Mesothelial cell of epicardium (in vitro differentiated cells): ENCODE measurements at regions not wholly inside any gene's neighbourhood (a gene's known extent, or its start where the extent isn't known, plus 50 kb on each side); places are given as distances from the start of the nearest gene placed in this dataset.
A peak's percentile ranks its signal among the peaks of the same experiment; 100 is the strongest.

Experiments
- DNase-seq, 2 experiments: peaks; one replicate each; pipeline ENCODE4 v3.0.0; 2021; ENCODE audit warnings: low spot score in 2 of 2; ENCODE audit not compliant: unreplicated experiment in 2 of 2
- H3K27ac Mint-ChIP-seq: 2 replicates; pipeline ENCODE4 v1.8.0; 2021; ENCODE audit warnings: mixed read lengths
- H3K27me3 Mint-ChIP-seq: 2 replicates; pipeline ENCODE4 v1.8.0; 2021; ENCODE audit warnings: low read depth, mixed read lengths
- H3K36me3 Mint-ChIP-seq: 2 replicates; pipeline ENCODE4 v1.8.0; 2021; ENCODE audit warnings: mixed read lengths
- H3K4me1 Mint-ChIP-seq: 2 replicates; pipeline ENCODE4 v1.8.0; 2021; ENCODE audit warnings: mixed read lengths
- H3K4me3 Mint-ChIP-seq: 2 replicates; pipeline ENCODE4 v1.8.0; 2021; ENCODE audit warnings: mild to moderate bottlenecking, moderate library complexity, mixed read lengths
- H3K9me3 Mint-ChIP-seq: 2 replicates; pipeline ENCODE4 v1.8.0; 2021; ENCODE audit warnings: mixed read lengths
- CTCF ChIP-seq: fragments of 200-600 bp; sonication (generic); IDR thresholded peaks from one replicate; pipeline ENCODE4 v1.5.0; 2021; ENCODE audit warnings: antibody characterized with exemption; ENCODE audit not compliant: unreplicated experiment

- no peak overlapping the region for H3K27ac Mint-ChIP-seq
- H3K4me1 Mint-ChIP-seq = peaks cover 18% of the 10 kb centered on the region
- no peak overlapping the region for H3K4me3 Mint-ChIP-seq
Measured at GRCh38 chr7:93021748-93022147, 96.0 kb downstream of the SAMD9 start.

GRCh38 chr7:93018716-93019115, 99.1 kb downstream of the SAMD9 start:
- no peaks in the 10 kb centered on the region for H3K36me3 Mint-ChIP-seq
- H3K27ac Mint-ChIP-seq = no peak overlapping the region
- H3K4me3 Mint-ChIP-seq = no peak overlapping the region
- no peaks in the 10 kb centered on the region for H3K27me3 Mint-ChIP-seq
- peaks cover 45% of the 10 kb centered on the region for H3K4me1 Mint-ChIP-seq
- no peaks in the 10 kb centered on the region for H3K9me3 Mint-ChIP-seq
- no peak for DNase-seq
- no peak for TF ChIP-seq CTCF

More at GRCh38 chr7:93021748-93022147, 96.0 kb downstream of the SAMD9 start:
- TF ChIP-seq CTCF = no peak
- no peaks in the 10 kb centered on the region for H3K9me3 Mint-ChIP-seq
- no peak for DNase-seq
- no peaks in the 10 kb centered on the region for H3K36me3 Mint-ChIP-seq
- peaks cover 5% of the 10 kb centered on the region for H3K27me3 Mint-ChIP-seq

DNA sequence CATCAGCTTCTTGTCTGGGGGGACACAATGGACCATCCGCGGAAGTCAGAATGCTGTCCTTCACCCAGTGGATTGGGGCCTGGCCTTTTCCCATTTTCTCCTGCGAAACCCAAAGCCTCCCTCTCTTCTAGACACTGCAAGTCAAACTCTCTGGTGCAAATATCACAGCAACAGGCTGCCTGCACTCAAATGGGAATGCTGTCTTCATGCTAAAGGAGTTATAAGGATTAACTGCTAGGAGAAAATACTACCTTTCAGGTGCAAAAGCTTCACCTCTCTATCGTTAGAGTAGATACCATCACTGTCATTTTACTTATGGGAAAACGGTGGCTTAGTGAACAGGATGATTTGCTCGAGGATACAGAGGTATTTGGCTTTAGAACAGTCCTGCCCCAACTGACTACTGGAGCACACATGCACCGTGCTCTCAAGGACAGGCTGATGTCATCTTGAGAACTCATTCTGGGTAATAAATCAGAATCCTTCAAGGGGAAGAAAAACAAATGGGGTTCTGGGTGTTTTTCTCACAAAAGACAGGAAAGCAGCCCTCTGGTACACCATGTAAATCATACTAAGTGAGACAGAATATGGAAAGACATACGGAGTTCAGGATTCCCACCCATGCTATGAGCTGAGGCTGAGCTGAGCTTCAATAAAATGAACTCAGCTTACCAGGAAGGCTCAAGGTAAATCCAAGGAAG, 100.9 kb downstream of the SAMD9 start:
- H3K4me3 Mint-ChIP-seq = no peak overlapping the region
- no peaks in the 10 kb centered on the region for H3K27me3 Mint-ChIP-seq
- no peak for TF ChIP-seq CTCF
- no peaks in the 10 kb centered on the region for H3K36me3 Mint-ChIP-seq
- peaks cover 47% of the 10 kb centered on the region for H3K4me1 Mint-ChIP-seq
- H3K27ac Mint-ChIP-seq = peak overlapping the region; percentile 74
- no peak for DNase-seq
- no peaks in the 10 kb centered on the region for H3K9me3 Mint-ChIP-seq

DNA sequence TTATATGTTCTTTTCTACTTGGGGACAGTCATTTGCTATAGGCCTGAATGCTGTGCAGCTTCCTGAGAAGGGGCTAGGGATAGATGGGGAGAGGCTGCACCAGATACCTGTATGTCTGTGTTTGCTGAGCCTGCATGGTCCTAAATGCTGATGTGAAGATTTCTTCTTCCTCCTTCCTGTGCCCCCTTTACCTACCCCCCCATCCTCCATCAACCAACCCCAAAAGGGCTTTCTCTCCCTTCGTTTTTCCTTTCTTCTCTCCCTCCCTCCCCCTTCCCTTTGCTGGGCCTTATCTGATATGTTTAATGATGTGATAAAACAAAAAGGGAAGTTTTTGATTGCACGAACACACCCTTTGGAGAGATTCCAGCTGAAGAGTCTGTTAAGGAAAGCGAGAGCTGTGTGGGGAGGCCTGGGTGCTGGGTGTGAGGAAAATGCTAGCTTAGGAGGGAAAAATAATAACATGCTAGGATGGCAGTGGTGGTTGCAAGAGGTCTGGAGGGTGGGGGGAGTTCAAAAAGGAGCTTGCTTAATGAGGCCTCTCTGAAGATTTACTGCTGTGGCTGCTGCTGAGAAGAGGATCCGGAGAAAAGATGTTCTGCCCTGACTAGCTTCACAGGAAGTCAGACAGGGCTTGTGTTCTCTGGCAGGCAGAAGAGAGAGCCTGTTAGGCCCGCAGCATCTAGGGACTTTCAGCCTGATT, 101.8 kb downstream of the SAMD9 start:
- Mint-ChIP-seq H3K4me1 (peaks cover 50% of the 10 kb centered on the region), H3K4me3 (no peak overlapping the region), H3K27me3 (no peaks in the 10 kb centered on the region), H3K36me3 (no peaks in the 10 kb centered on the region), H3K9me3 (no peaks in the 10 kb centered on the region), H3K27ac (peak overlapping the region; percentile 74)
- no peak for TF ChIP-seq CTCF
- DNase-seq = no peak

DNA sequence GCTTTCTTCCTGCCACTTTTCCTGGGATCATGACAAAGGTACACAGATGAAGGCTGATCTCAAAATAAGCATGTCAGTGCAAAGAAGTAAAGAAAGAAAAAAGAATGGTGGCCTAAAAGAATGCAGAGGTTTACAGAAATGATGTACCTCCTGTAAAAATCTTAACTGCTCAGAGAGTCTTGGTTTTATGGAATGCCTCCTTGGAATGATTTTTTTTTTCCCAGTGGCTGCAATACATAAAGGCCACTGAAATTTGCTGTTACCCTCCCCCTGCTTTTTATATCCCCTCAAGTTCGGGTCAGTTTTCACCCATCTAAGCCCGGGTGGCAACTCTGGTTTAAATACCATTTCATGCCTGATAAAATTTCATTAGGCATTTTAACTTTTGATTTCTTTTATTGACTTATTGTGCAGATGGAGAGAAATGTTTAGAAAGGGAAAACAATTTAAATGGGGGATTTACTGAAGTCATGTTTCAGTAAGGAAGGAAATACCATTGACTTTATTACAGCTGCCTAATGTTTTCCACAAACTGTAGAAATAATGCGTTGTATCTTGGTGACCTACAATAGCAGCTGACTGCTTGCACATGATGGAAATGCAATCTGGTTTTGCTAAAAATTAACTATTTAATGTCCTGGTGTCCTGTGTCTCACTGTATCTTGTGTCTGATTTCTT, 102.5 kb downstream of the SAMD9 start:
- peaks cover 50% of the 10 kb centered on the region for H3K4me1 Mint-ChIP-seq
- H3K4me3 Mint-ChIP-seq = peak overlapping the region; percentile 2
- no peaks in the 10 kb centered on the region for H3K9me3 Mint-ChIP-seq
- H3K27ac Mint-ChIP-seq = peak overlapping the region; percentile 74
- no peak for DNase-seq
- H3K27me3 Mint-ChIP-seq = no peaks in the 10 kb centered on the region
- no peak for TF ChIP-seq CTCF
- no peaks in the 10 kb centered on the region for H3K36me3 Mint-ChIP-seq
